Head of caudate nucleus (tissue), 42 donors: ENCODE measurements at regions not wholly inside any gene's neighbourhood (a gene's known extent, or its start where the extent isn't known, plus 50 kb on each side); places are given as distances from the start of the nearest gene placed in this dataset.
"Not testable (repeated sequence)": the region's sequence is repeated elsewhere in the genome, so short reads cannot be mapped to it uniquely, and the experiment has no call there.

ENCODE experiments used
- DNase-seq, 42 donors: peaks; one replicate each; pipeline versions ENCODE4 v3.0.0 to v3.0.0-alpha.2; 2020 to 2021; ENCODE audit warnings: mixed read lengths in 7 of 42
- intact Hi-C: fragments of 100-400 bp; cut with DNase I; formaldehyde crosslinking; loops from one replicate; pipeline ENCODE4 v1.15.0; 2022

GRCh38 chrX:3191796-3192195 is 150.5 kb downstream of the ARSF start:
- DNase-seq: no peak
- intact Hi-C loops: no loop called here

DNA sequence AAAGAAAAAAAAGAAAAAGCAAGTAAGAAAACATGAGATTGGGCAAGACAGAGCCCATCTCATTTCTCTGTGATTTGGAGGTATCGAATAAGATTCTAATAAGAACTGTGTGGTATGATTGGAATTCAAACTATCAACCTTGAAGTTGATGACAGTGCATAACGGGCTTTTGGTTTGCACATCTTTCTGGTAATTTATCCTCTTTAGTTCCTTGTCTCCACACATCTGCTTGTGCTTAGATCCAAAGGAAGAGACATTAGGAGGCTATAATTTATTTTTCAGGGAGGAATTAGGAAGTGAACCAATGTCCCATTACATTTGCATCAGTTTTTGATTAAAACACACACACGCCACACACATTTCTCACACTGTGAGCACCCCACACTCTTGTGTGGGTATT is 149.9 kb downstream of the ARSF start:
- intact Hi-C loops: no loop called here
- no peak for DNase-seq

DNA sequence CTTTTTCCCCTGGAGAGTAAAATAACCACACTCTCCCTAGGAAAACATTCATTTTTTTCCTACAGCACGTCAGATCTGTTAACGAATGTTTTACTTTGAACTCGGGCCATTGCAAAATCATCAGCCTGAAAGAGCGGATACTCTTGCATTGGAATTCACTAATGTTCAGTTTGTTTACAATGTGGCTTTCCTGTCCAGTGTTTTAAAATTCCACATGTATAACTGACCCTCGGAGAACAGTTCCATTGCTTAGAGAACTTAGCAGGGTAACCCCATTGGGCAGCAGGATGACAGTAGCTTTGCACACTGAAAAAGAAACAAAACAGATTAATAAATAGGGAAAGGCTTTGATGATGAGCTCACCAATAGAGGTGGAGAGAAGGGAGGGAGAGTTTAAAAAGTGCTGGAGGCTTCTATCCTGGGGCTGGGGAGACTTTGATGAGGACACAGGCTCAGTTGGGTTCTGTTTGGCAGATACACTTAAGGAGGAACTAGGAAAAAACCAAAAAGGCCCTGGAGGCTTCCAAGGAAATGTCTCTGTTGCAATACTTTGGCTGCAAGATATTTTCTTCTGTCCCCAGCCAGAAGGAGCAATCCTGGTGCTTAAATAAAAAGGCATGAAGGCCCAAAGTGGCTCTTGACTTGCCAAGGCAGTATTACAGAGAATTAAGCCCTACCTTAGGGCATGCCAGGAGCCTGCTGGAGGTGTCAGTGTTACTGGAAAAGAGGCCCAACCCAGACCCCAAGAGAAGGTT is 143.1 kb downstream of the ARSF start:
- intact Hi-C loops: no loop called here
- DNase-seq: no peak

DNA sequence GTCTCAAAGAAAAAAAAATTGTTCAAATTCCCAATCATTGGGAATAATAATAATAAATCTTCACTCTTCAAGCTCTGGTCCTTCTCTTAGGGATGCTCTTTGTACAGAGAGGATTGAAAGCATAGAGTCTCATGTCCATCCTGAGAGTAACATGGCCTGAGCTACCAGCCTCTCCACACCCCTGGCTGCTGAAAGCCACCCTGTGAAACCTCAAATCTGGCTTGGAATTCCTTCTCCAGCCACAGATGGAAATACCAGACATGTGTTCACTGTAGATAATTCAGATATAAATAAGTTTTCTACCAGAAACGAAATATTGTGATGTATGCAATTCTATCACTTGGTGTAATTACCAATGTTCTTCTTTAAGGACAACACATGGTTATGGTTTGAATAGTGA is 140.6 kb downstream of the ARSF start:
- intact Hi-C loops: no loop called here
- DNase-seq: no peak

GRCh38 chrX:3178329-3178728 is 137.1 kb downstream of the ARSF start:
- DNase-seq: no peak
- intact Hi-C loops: no loop called here

DNA sequence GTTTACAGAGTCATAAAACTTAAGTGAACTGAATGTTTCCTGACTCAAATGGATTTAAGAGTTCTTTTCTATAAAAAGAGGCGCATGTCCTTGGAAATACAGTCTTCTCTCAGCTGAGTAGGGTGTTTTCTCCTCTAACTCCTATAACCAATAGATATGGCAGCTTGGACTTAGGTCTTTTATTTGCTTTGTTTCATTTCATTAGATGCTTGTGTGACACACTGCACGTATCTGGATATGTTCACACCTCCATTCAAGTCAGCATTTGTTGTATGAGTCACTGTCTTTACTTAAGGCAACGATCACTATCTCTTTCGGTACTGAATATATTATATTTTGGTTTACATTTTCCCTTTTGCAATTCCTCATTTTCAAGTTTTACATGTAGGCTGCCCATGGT is 136.6 kb downstream of the ARSF start:
- intact Hi-C loops: no loop called here
- DNase-seq: no peak

GRCh38 chrX:3176439-3176820 is 135.2 kb downstream of the ARSF start:
- no peak for DNase-seq
- intact Hi-C loops: no loop called here

- no peak for DNase-seq
- intact Hi-C loops: no loop called here
Measured at GRCh38 chrX:3175659-3176438, 134.6 kb downstream of the ARSF start.

DNA sequence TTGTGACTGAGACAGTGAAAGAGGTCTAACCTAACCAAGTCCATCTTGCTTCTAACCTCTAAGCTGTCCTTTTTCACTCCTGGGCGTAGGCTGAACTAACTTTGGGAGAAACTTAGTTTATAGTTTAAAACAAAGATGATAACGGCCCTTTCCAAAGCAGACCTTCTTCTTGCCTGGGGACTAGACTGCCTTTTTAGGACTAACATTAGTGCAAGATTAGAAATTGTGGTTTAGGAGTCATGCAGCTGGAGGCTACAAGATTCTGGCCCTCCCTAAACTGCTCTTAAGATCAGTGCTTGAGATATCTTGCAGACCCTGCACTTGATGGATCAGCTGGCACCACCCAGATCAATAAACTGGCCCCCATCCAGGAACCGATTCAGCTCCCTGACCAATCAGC is 130.9 kb downstream of the ARSF start:
- DNase-seq, intact Hi-C loops: not testable (repeated sequence)

DNA sequence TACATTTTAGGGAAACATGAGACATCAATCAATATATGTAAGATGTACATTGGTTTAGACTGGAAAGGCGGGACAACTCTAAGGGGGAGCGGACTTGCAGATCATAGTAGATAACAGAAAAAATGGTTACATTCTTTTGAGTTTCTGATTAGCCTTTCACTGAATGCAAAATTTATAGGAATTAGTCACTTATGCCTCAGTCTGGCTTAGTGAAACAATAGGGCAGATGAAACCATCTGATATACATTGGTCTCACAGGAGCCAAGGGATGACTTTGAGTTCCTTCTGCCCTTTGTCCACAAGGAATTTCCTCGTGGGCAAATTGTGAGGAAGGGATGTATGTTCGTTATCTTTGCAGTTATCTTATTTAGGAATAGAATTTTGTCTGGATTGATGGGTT is 128.2 kb downstream of the ARSF start:
- DNase-seq: no peak
- intact Hi-C loops: no loop called here

GRCh38 chrX:3167771-3168170 is 126.5 kb downstream of the ARSF start:
- no peak for DNase-seq
- intact Hi-C loops: no loop called here

- no peak for DNase-seq
- intact Hi-C loops: no loop called here
Measured at GRCh38 chrX:3166670-3167455, 125.6 kb downstream of the ARSF start.

GRCh38 chrX:3165808-3166207 is 124.5 kb downstream of the ARSF start:
- intact Hi-C loops: no loop called here
- no peak for DNase-seq
